Fibroblast of lung (primary cell): ENCODE measurements at regions not wholly inside any gene's neighbourhood (a gene's known extent, or its start where the extent isn't known, plus 50 kb on each side); places are given as distances from the start of the nearest gene placed in this dataset.

Experiments
- EZH2 ChIP-seq: IDR thresholded peaks from 2 replicates; pipeline ENCODE4 v1.5.1; 2012; ENCODE audit warnings: low read length, control low read depth, mild to moderate bottlenecking; ENCODE audit errors: missing control alignments
- TF ChIP-seq, protein P1 (sequence below), 2 donors: IDR thresholded peaks in 1 of 2; conservative IDR thresholded peaks in 1 of 2; 1 replicate in 1 of 2; 2 replicates in 1 of 2; pipeline ENCODE4 v1.5.1; 2011 to 2012; ENCODE audit warnings: low read length in 2 of 2, control low read depth in 1 of 2, inconsistent platforms in 1 of 2, low read depth in 1 of 2, mild to moderate bottlenecking in 1 of 2

DNA sequence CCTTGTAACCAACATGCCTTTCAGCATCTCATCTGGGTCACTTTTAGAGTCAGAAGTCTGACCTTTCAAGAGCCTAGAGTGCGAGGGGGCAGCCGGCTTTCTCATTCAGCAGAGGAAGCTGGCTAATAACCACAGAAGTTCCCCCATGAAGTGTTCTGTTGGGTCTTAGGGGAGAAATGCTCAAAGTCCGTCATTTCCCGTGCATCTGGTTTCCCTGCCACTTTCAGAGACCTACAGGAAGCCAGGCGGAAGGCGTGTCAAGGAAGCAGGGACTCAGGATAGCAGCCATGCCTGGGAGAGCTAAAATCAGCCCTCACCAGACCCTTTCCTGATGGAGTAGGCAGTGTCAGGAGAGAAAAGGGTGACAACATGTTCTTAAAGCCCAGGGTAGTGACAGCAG, 301.8 kb upstream of the ID2 start:
- TF ChIP-seq, protein P1, sequence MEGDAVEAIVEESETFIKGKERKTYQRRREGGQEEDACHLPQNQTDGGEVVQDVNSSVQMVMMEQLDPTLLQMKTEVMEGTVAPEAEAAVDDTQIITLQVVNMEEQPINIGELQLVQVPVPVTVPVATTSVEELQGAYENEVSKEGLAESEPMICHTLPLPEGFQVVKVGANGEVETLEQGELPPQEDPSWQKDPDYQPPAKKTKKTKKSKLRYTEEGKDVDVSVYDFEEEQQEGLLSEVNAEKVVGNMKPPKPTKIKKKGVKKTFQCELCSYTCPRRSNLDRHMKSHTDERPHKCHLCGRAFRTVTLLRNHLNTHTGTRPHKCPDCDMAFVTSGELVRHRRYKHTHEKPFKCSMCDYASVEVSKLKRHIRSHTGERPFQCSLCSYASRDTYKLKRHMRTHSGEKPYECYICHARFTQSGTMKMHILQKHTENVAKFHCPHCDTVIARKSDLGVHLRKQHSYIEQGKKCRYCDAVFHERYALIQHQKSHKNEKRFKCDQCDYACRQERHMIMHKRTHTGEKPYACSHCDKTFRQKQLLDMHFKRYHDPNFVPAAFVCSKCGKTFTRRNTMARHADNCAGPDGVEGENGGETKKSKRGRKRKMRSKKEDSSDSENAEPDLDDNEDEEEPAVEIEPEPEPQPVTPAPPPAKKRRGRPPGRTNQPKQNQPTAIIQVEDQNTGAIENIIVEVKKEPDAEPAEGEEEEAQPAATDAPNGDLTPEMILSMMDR (conservative IDR thresholded peaks at IDR 0.05 in 1 of 2, IDR thresholded peaks at IDR 0.05 in 1 of 2; ENCODE audit: low read depth in 1 of 2, low read length in 2 of 2): no peak
- no peak for TF ChIP-seq EZH2
